DND-41 (cell line): ENCODE measurements at regions not wholly inside any gene's neighbourhood (a gene's known extent, or its start where the extent isn't known, plus 50 kb on each side); places are given as distances from the start of the nearest gene placed in this dataset.

ENCODE experiments used
- ATAC-seq: fragments of 200-7000 bp; cut with Tn5 transposase; 3 replicates; pipeline ENCODE4 v1.9.1; 2021; ENCODE audit warnings: low read depth; ENCODE audit not compliant: insufficient read depth
- DNase-seq: peaks from one replicate; pipeline ENCODE4 v3.0.0-alpha.2; 2020
- H2AFZ ChIP-seq: 2 replicates; pipeline ENCODE4 v1.6.0; 2012; ENCODE audit warnings: low read depth, low read length
- H3K27ac ChIP-seq: 2 replicates; pipeline ENCODE4 v1.5.1; 2012; ENCODE audit warnings: low read length, inconsistent platforms
- H3K27me3 ChIP-seq: fragments of 200-600 bp; sonication (generic); 2 replicates; pipeline ENCODE4 v1.6.0; 2012; ENCODE audit warnings: low read length, mild to moderate bottlenecking, inconsistent platforms; ENCODE audit not compliant: insufficient read depth, poor library complexity
- H3K36me3 ChIP-seq: 2 replicates; pipeline ENCODE4 v1.5.1; 2012; ENCODE audit warnings: low read length, inconsistent platforms; ENCODE audit not compliant: insufficient read depth
- H3K4me1 ChIP-seq: 2 replicates; pipeline ENCODE4 v1.5.1; 2012; ENCODE audit warnings: mild to moderate bottlenecking, low read length; ENCODE audit not compliant: insufficient read depth
- H3K4me2 ChIP-seq: 2 replicates; pipeline ENCODE4 v1.6.0; 2012; ENCODE audit warnings: mild to moderate bottlenecking, moderate library complexity, low read length, inconsistent platforms; ENCODE audit not compliant: insufficient read depth
- H3K4me3 ChIP-seq, 2 experiments: fragments of 200-600 bp in 1 of 2; shearing (Covaris generic) in 1 of 2; 2 replicates each; pipeline ENCODE4 v1.5.1; 2012 to 2016; ENCODE audit warnings: inconsistent platforms in 2 of 2, low read length in 2 of 2, mild to moderate bottlenecking in 2 of 2, low read depth in 1 of 2, moderate library complexity in 1 of 2
- H3K79me2 ChIP-seq: 2 replicates; pipeline ENCODE4 v1.6.0; 2012; ENCODE audit warnings: low read length, inconsistent platforms; ENCODE audit not compliant: insufficient read depth
- H3K9ac ChIP-seq: 2 replicates; pipeline ENCODE4 v1.6.0; 2012; ENCODE audit warnings: low read depth, mild to moderate bottlenecking, inconsistent platforms, low read length, moderate library complexity
- H3K9me3 ChIP-seq: 2 replicates; pipeline ENCODE4 v1.5.1; 2012; ENCODE audit warnings: low read length, moderate library complexity, mild to moderate bottlenecking, inconsistent platforms; ENCODE audit not compliant: insufficient read depth, severe bottlenecking
- H4K20me1 ChIP-seq: 2 replicates; pipeline ENCODE4 v1.6.0; 2012; ENCODE audit warnings: low read length; ENCODE audit not compliant: insufficient read depth
- EZH2 ChIP-seq: IDR thresholded peaks from 3 replicates; pipeline ENCODE4 v1.6.1; 2012; ENCODE audit warnings: borderline replicate concordance, low read depth, mild to moderate bottlenecking, moderate library complexity, low read length, inconsistent platforms; ENCODE audit not compliant: severe bottlenecking
- TF ChIP-seq, protein P1 (sequence below): IDR thresholded peaks from 2 replicates; pipeline ENCODE4 v1.5.1; 2012; ENCODE audit warnings: borderline replicate concordance, low read length, moderate library complexity, mild to moderate bottlenecking; ENCODE audit not compliant: poor library complexity, severe bottlenecking; ENCODE audit errors: extremely low read depth

DNA sequence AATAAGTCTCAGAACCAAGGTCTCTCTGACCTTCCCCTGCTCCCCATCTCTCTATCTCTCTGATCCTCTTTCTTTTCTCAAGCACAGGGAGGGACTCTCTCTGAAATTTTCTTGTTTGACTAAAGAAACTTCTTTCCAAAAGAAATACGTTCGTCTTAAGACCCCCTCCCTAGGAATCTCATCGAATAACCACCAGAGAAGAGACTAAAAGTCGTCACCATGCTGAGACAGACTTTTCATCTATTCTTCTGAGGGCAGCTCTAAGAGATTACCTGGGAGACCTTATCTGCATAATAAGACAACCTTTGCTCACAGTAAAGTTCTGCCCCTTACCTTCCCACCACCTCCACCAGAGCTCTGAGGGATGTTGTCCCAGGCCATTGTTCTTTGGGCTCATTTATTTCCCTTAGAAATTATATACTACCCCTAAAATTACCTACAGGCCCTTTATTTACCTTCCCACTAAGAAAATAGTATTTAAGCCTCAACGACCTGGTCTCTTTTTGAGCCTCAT is 133.7 kb upstream of the EEF2KMT start:
- Histone ChIP-seq H3K4me1 (no peaks in the 10 kb centered on the region), H3K4me2 (no peak overlapping the region), H2AFZ (no peak overlapping the region), H3K9me3 (no peaks in the 10 kb centered on the region), H3K9ac (no peak overlapping the region), H3K36me3 (no peaks in the 10 kb centered on the region), H4K20me1 (0 out of 2 replicates have a peak, but pooled peaks cover 4% of the 10 kb centered on the region), H3K4me3 (no peak overlapping the region), H3K27me3 (no peaks in the 10 kb centered on the region), H3K27ac (no peak overlapping the region), H3K79me2 (no peaks in the 10 kb centered on the region)
- DNase-seq = no peak
- no peak for ATAC-seq
- TF ChIP-seq, protein P1, sequence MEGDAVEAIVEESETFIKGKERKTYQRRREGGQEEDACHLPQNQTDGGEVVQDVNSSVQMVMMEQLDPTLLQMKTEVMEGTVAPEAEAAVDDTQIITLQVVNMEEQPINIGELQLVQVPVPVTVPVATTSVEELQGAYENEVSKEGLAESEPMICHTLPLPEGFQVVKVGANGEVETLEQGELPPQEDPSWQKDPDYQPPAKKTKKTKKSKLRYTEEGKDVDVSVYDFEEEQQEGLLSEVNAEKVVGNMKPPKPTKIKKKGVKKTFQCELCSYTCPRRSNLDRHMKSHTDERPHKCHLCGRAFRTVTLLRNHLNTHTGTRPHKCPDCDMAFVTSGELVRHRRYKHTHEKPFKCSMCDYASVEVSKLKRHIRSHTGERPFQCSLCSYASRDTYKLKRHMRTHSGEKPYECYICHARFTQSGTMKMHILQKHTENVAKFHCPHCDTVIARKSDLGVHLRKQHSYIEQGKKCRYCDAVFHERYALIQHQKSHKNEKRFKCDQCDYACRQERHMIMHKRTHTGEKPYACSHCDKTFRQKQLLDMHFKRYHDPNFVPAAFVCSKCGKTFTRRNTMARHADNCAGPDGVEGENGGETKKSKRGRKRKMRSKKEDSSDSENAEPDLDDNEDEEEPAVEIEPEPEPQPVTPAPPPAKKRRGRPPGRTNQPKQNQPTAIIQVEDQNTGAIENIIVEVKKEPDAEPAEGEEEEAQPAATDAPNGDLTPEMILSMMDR = no peak
- no peak for TF ChIP-seq EZH2

GRCh38 chr16:5228369-5228768 is 130.8 kb upstream of the EEF2KMT start:
- TF ChIP-seq EZH2 = no peak
- TF ChIP-seq, protein P1 = no peak
- Histone ChIP-seq H3K79me2 (no peaks in the 10 kb centered on the region), H3K4me1 (no peaks in the 10 kb centered on the region), H2AFZ (no peak overlapping the region), H3K36me3 (no peaks in the 10 kb centered on the region), H3K27ac (no peak overlapping the region), H4K20me1 (no peaks in the 10 kb centered on the region), H3K9ac (no peak overlapping the region), H3K4me2 (no peak overlapping the region), H3K9me3 (no peaks in the 10 kb centered on the region), H3K4me3 (no peak overlapping the region), H3K27me3 (peaks cover 3% of the 10 kb centered on the region)
- DNase-seq (peak; percentile 15), ATAC-seq (no peak)

DNA sequence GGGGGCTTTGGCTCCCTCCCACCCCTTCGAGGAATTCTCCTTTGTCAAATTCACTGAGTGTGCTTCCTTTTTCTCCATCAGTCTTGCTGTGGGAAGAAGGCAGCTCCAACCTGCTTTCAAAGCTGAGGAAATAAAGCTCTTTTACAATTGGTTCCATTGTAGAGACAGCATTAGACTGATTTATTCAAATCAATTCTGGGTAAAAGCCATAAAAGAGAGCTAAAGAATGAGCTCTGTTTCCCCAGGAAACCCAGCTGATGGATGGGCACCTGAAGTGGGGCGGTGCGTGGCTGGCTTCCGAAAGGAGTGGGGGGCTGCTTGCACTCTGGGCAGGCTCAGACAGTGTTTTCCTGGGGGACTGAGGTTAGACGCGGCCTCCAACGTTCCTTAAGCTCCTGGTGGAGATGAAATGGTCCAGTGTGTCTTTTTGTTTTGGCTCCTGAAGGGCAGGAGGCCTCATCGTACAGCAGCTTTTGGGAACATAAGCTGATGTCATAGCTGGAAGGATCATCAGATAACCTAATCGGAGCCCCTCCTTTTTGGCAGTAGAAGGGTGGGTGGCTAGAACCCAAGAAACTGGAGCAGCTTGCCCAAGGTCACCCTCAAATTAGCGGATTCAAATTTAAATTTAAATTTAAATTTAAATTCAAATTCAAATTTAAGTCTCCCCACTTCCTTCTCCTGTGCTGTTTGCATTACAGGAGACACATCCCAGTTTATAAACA is 128.5 kb upstream of the EEF2KMT start:
- Histone ChIP-seq H3K4me1 (no peaks in the 10 kb centered on the region), H3K9me3 (no peaks in the 10 kb centered on the region), H3K4me2 (no peak overlapping the region), H3K27ac (no peak overlapping the region), H3K9ac (no peak overlapping the region), H2AFZ (no peak overlapping the region), H4K20me1 (no peaks in the 10 kb centered on the region), H3K36me3 (no peaks in the 10 kb centered on the region), H3K27me3 (peaks cover 3% of the 10 kb centered on the region), H3K4me3 (no peak overlapping the region), H3K79me2 (no peaks in the 10 kb centered on the region)
- DNase-seq (no peak), ATAC-seq (no peak)
- no peak for TF ChIP-seq EZH2
- TF ChIP-seq, protein P1 = no peak
